K562 (cell line): ENCODE measurements at regions not wholly inside any gene's neighbourhood (a gene's known extent, or its start where the extent isn't known, plus 50 kb on each side); places are given as distances from the start of the nearest gene placed in this dataset.

Source experiments
- BRD4 ChIP-seq: fragments of 200-600 bp; sonication (generic); IDR thresholded peaks from 2 replicates; pipeline ENCODE4 v1.6.1; 2017; ENCODE audit warnings: inconsistent platforms
- CBFB ChIP-seq: sonication (generic); formaldehyde crosslinking; IDR thresholded peaks from 2 replicates; pipeline ENCODE4 v1.4.0; 2020; ENCODE audit warnings: mild to moderate bottlenecking, missing genetic modification reagents
- CCNT2 ChIP-seq: IDR thresholded peaks from 2 replicates; pipeline ENCODE4 v1.6.1; 2011; ENCODE audit warnings: borderline replicate concordance, low read depth, mild to moderate bottlenecking, moderate library complexity, mixed read lengths, low read length; ENCODE audit not compliant: insufficient read length; ENCODE audit errors: extremely low read depth
- HNRNPH1 ChIP-seq: fragments of 200-400 bp; formaldehyde crosslinking; optimal IDR thresholded peaks from 2 replicates; pipeline ENCODE3; 2017; ENCODE audit warnings: low read depth, mild to moderate bottlenecking, low read length, moderate library complexity
- MAFF ChIP-seq: IDR thresholded peaks from 2 replicates; pipeline ENCODE4 v1.6.1; 2012; ENCODE audit warnings: low read length, improper control_type of control experiment
- MTF1 ChIP-seq: fragments of 250-450 bp; sonication (Bioruptor Pico); IDR thresholded peaks from 2 replicates; pipeline ENCODE4 v1.9.0; 2021; ENCODE audit warnings: moderate library complexity, mild to moderate bottlenecking, inconsistent platforms, borderline replicate concordance
- TAF7 ChIP-seq: fragments of 450-650 bp; IDR thresholded peaks from 2 replicates; pipeline ENCODE4 v1.6.1; 2016; ENCODE audit warnings: missing genetic modification characterization, missing compliant biosample characterization
- ZNF282 ChIP-seq: sonication (generic); formaldehyde crosslinking; IDR thresholded peaks from 2 replicates; pipeline ENCODE4 v1.8.1; 2023; ENCODE audit warnings: missing genetic modification reagents
- TF ChIP-seq, protein P1 (sequence below): fragments of 250-450 bp; sonication (Bioruptor Pico); IDR thresholded peaks from 2 replicates; pipeline ENCODE4 v1.5.0; 2021; ENCODE audit warnings: mild to moderate bottlenecking, borderline replicate concordance
- TF ChIP-seq, protein P2 (sequence below), 2 experiments: fragments of 450-650 bp; conservative IDR thresholded peaks; 2 replicates each; pipeline ENCODE4 v1.6.1; 2017; ENCODE audit warnings: mild to moderate bottlenecking in 2 of 2, moderate library complexity in 2 of 2
- TF ChIP-seq, protein P3 (sequence below): IDR thresholded peaks from 2 replicates; pipeline ENCODE4 v1.6.1; 2012; ENCODE audit warnings: low read depth, low read length, improper control_type of control experiment, borderline replicate concordance
- TF ChIP-seq, protein P4 (sequence below): fragments of 450-650 bp; formaldehyde crosslinking; IDR thresholded peaks from 2 replicates; pipeline ENCODE4 v1.4.0; 2022; ENCODE audit warnings: mild to moderate bottlenecking, moderate library complexity
- TF ChIP-seq, protein P5 (sequence below), 2 experiments: fragments of 450-650 bp in 1 of 2; sonication (generic) in 1 of 2; formaldehyde crosslinking in 1 of 2; IDR thresholded peaks in 1 of 2; conservative IDR thresholded peaks in 1 of 2; 2 replicates each; pipeline versions ENCODE4 v1.6.1 to v1.8.1; 2016 to 2023; ENCODE audit warnings: mild to moderate bottlenecking in 2 of 2, moderate library complexity in 2 of 2, inconsistent platforms in 1 of 2, missing genetic modification reagents in 1 of 2

DNA sequence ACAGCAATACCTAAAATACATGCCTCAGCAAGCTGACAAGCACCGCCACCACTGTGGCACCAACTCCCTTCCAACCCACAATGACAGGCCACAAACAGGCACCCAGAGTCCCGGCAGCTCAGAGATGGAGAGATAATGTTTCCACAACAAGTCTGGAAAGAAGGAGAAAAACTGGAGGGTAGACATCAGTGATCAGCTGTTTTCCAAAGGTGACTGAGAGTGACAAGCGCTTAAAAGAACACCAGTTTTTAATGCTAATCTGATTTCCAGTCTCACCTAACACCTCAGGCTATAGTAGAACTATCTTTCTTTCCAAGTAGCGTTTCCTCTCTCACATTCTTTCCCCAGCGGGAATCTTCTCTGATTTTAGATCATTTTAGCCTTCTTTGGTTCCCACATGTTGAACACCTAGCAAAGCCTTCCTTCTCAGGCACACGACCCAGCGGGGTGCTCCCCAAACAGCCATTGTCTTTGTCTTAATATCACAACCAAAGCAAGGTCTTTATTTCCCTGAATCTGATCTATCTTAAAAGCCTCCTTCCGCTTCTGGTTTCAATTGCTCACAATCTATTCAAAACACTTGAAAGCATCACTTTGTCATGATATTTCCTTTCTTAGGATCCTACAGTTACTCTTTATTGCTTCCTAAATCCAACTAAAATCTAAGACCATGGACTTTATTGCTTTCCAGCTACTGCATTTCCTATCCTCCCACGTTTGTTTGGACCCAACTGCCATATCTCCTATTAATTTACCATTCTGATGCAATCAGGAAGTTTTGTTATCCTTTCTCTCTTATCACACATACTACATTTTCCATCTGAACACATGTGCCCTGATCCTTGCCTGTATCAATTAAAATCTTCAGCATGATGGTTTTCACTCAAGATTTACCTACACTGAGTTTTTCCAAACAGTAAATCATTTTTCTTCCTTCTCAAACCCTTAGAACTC, 282.7 kb downstream of the ADGB start (continued):
- TF ChIP-seq, protein P1, sequence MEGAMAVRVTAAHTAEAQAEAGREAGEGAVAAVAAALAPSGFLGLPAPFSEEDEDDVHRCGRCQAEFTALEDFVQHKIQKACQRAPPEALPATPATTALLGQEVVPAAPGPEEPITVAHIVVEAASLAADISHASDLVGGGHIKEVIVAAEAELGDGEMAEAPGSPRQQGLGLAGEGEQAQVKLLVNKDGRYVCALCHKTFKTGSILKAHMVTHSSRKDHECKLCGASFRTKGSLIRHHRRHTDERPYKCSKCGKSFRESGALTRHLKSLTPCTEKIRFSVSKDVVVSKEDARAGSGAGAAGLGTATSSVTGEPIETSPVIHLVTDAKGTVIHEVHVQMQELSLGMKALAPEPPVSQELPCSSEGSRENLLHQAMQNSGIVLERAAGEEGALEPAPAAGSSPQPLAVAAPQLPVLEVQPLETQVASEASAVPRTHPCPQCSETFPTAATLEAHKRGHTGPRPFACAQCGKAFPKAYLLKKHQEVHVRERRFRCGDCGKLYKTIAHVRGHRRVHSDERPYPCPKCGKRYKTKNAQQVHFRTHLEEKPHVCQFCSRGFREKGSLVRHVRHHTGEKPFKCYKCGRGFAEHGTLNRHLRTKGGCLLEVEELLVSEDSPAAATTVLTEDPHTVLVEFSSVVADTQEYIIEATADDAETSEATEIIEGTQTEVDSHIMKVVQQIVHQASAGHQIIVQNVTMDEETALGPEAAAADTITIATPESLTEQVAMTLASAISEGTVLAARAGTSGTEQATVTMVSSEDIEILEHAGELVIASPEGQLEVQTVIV (CRISPR knock-in tag), result peak; percentile 67; the same call in 1 of the 2 replicates
- peak; percentile 48 for TF ChIP-seq CCNT2
- TF ChIP-seq, protein P2, sequence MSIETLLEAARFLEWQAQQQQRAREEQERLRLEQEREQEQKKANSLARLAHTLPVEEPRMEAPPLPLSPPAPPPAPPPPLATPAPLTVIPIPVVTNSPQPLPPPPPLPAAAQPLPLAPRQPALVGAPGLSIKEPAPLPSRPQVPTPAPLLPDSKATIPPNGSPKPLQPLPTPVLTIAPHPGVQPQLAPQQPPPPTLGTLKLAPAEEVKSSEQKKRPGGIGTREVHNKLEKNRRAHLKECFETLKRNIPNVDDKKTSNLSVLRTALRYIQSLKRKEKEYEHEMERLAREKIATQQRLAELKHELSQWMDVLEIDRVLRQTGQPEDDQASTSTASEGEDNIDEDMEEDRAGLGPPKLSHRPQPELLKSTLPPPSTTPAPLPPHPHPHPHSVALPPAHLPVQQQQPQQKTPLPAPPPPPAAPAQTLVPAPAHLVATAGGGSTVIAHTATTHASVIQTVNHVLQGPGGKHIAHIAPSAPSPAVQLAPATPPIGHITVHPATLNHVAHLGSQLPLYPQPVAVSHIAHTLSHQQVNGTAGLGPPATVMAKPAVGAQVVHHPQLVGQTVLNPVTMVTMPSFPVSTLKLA (conservative IDR thresholded peaks at IDR 0.05), result no peak; a peak in 1 of 4 replicates
- TF ChIP-seq ZNF282 (CRISPR knock-in tag), result no peak
- no peak; the same call in 1 of the 2 replicates for TF ChIP-seq BRD4
- TF ChIP-seq TAF7 (tag), result no peak
- TF ChIP-seq HNRNPH1, result no peak
- no peak for TF ChIP-seq MTF1 (CRISPR knock-in tag)
- no peak for TF ChIP-seq CBFB (CRISPR knock-in tag)
- TF ChIP-seq, protein P3, sequence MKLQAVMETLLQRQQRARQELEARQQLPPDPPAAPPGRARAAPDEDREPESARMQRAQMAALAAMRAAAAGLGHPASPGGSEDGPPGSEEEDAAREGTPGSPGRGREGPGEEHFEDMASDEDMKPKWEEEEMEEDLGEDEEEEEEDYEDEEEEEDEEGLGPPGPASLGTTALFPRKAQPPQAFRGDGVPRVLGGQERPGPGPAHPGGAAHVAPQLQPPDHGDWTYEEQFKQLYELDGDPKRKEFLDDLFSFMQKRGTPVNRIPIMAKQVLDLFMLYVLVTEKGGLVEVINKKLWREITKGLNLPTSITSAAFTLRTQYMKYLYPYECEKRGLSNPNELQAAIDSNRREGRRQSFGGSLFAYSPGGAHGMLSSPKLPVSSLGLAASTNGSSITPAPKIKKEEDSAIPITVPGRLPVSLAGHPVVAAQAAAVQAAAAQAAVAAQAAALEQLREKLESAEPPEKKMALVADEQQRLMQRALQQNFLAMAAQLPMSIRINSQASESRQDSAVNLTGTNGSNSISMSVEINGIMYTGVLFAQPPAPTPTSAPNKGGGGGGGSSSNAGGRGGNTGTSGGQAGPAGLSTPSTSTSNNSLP, result peak; percentile 59; the same call in 1 of the 2 replicates
- TF ChIP-seq, protein P4, sequence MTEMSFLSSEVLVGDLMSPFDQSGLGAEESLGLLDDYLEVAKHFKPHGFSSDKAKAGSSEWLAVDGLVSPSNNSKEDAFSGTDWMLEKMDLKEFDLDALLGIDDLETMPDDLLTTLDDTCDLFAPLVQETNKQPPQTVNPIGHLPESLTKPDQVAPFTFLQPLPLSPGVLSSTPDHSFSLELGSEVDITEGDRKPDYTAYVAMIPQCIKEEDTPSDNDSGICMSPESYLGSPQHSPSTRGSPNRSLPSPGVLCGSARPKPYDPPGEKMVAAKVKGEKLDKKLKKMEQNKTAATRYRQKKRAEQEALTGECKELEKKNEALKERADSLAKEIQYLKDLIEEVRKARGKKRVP (CRISPR knock-in tag), result peak; percentile 47; the same call in 1 of the 2 replicates
- peak; percentile 49; the same call in 1 of the 2 replicates for TF ChIP-seq MAFF
- TF ChIP-seq, protein P5, sequence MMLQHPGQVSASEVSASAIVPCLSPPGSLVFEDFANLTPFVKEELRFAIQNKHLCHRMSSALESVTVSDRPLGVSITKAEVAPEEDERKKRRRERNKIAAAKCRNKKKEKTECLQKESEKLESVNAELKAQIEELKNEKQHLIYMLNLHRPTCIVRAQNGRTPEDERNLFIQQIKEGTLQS (IDR thresholded peaks at IDR 0.05), result peak; percentile 69
- TF ChIP-seq, protein P5 (CRISPR knock-in tag; conservative IDR thresholded peaks at IDR 0.05), result no peak
